Transverse colon (tissue), 4 donors: ENCODE measurements at regions not wholly inside any gene's neighbourhood (a gene's known extent, or its start where the extent isn't known, plus 50 kb on each side); places are given as distances from the start of the nearest gene placed in this dataset.

Experiments
- CTCF ChIP-seq, 5 experiments: fragments of 200-600 bp in 3 of 5; fragments of 450-650 bp in 2 of 5; sonication (generic) in 3 of 5; IDR thresholded peaks; 1 replicate in 2 of 5; 2 replicates in 3 of 5; pipeline ENCODE4 v1.5.1; 2016 to 2017; ENCODE audit warnings: antibody characterized with exemption in 5 of 5, inconsistent platforms in 3 of 5, mild to moderate bottlenecking in 2 of 5, moderate library complexity in 1 of 5
- POLR2AphosphoS5 ChIP-seq, 3 donors: sonication (generic); formaldehyde crosslinking; IDR thresholded peaks; one replicate each; pipeline ENCODE4 v1.6.1; 2016; ENCODE audit warnings: antibody characterized with exemption in 3 of 3

- TF ChIP-seq POLR2AphosphoS5 (IDR thresholded peaks at IDR 0.05) (no peak), CTCF (IDR thresholded peaks at IDR 0.05) (no peak)
These were observed 178.2 kb upstream of the SOX9 start for GRCh38 chr17:71942626-71943025.
